OCI-LY7 (cell line): ENCODE measurements at regions not wholly inside any gene's neighbourhood (a gene's known extent, or its start where the extent isn't known, plus 50 kb on each side); places are given as distances from the start of the nearest gene placed in this dataset.

Source experiments
- BruUV-seq: library from RNA; stranded (reverse); fragments of 400-500 nt; replicated peaks from 2 replicates; lab custom pipeline; 2021; lab: Mats Ljungman, UMichigan
- CTCF ChIA-PET: fragments of 300-600 bp; sonication (Branson Sonifier 250); formaldehyde crosslinking; loops from one replicate; lab custom pipeline; 2022; ENCODE audit warnings: antibody characterized with exemption; ENCODE audit not compliant: unreplicated experiment; lab: Charles Lee
- POLR2A ChIA-PET: fragments of 300-600 bp; sonication (Branson Sonifier 250); formaldehyde crosslinking; loops from one replicate; lab custom pipeline; 2022; ENCODE audit warnings: antibody characterized with exemption; lab: Charles Lee
- DNase-seq: peaks from one replicate; pipeline ENCODE4 v3.0.0-alpha.2; 2015; ENCODE audit warnings: low spot score
- H2AFZ ChIP-seq: fragments of 200-600 bp; sonication (generic), shearing (Covaris generic); 2 replicates; pipeline ENCODE4 v1.6.1; 2014; ENCODE audit warnings: mild to moderate bottlenecking, antibody characterized with exemption, low read length, moderate library complexity
- H3K27ac ChIP-seq: fragments of 200-600 bp; sonication (generic); 2 replicates; pipeline ENCODE4 v1.5.1; 2014; ENCODE audit warnings: mixed run types, low read depth, mild to moderate bottlenecking, moderate library complexity, low read length, inconsistent platforms; ENCODE audit not compliant: poor library complexity, severe bottlenecking
- H3K36me3 ChIP-seq: fragments of 200-600 bp; sonication (generic); 2 replicates; pipeline ENCODE4 v1.6.1; 2014; ENCODE audit warnings: mild to moderate bottlenecking, antibody characterized with exemption, low read length, moderate library complexity, mixed read lengths; ENCODE audit not compliant: insufficient read depth
- H3K4me1 ChIP-seq: fragments of 200-600 bp; sonication (generic); 2 replicates; pipeline ENCODE4 v1.5.1; 2014; ENCODE audit warnings: mild to moderate bottlenecking, low read length; ENCODE audit not compliant: insufficient read depth, poor library complexity, severe bottlenecking
- H3K4me2 ChIP-seq: fragments of 200-600 bp; sonication (generic); 2 replicates; pipeline ENCODE4 v1.6.1; 2014; ENCODE audit warnings: mild to moderate bottlenecking, low read length
- H3K4me3 ChIP-seq: fragments of 200-600 bp; sonication (generic); 2 replicates; pipeline ENCODE4 v1.5.1; 2014; ENCODE audit warnings: mild to moderate bottlenecking, low read depth, low read length; ENCODE audit not compliant: poor library complexity, severe bottlenecking
- H3K79me2 ChIP-seq: fragments of 200-600 bp; sonication (generic); 2 replicates; pipeline ENCODE4 v1.6.1; 2016; ENCODE audit warnings: low read depth, mild to moderate bottlenecking, low read length, moderate library complexity, mixed read lengths; ENCODE audit not compliant: insufficient read depth
- H3K9me2 ChIP-seq: fragments of 200-600 bp; sonication (generic); 2 replicates; pipeline ENCODE4 v1.6.1; 2016; ENCODE audit warnings: mild to moderate bottlenecking, low read length, mixed read lengths; ENCODE audit not compliant: insufficient read depth
- H3K9me3 ChIP-seq: fragments of 200-600 bp; sonication (generic); 2 replicates; pipeline ENCODE4 v1.6.1; 2014; ENCODE audit warnings: mild to moderate bottlenecking, mixed run types, low read length, mixed read lengths
- H4K20me1 ChIP-seq: fragments of 200-600 bp; sonication (generic); 2 replicates; pipeline ENCODE4 v1.6.1; 2014; ENCODE audit warnings: mild to moderate bottlenecking, antibody characterized with exemption, low read length, moderate library complexity, mixed read lengths; ENCODE audit not compliant: insufficient read depth
- CTCF ChIP-seq: fragments of 200-600 bp; sonication (generic); conservative IDR thresholded peaks from 2 replicates; pipeline ENCODE4 v1.5.1; 2014; ENCODE audit warnings: mild to moderate bottlenecking, antibody characterized with exemption, low read length, moderate library complexity, mixed read lengths
- EZH2phosphoT487 ChIP-seq: fragments of 200-600 bp; sonication (generic); IDR thresholded peaks from 2 replicates; pipeline ENCODE4 v1.6.1; 2018; ENCODE audit warnings: low read depth, borderline replicate concordance, mild to moderate bottlenecking, mixed run types, antibody characterized with exemption, low read length, moderate library complexity, mixed read lengths
- intact Hi-C: fragments of 100-400 bp; cut with micrococcal nuclease; formaldehyde crosslinking; loops from one replicate; pipeline ENCODE4 v1.10.0; 2022; ENCODE audit not compliant: unreplicated experiment

GRCh38 chrX:104432321-104432720 lies 133.7 kb upstream of the IL1RAPL2 start:
- Histone ChIP-seq H3K9me3 (no peaks in the 10 kb centered on the region), H4K20me1 (no peaks in the 10 kb centered on the region), H3K4me2 (no peak overlapping the region), H3K79me2 (no peaks in the 10 kb centered on the region), H2AFZ (no peak overlapping the region), H3K9me2 (no peaks in the 10 kb centered on the region), H3K4me3 (no peak overlapping the region), H3K4me1 (no peaks in the 10 kb centered on the region), H3K36me3 (no peaks in the 10 kb centered on the region), H3K27ac (no peak overlapping the region)
- no peak for DNase-seq
- no TSS peak for BruUV-seq
- TF ChIP-seq EZH2phosphoT487 (no peak), CTCF (no peak)
- POLR2A ChIA-PET = no interaction called here
- CTCF ChIA-PET = no interaction called here
- intact Hi-C loops = no loop called here

GRCh38 chrX:104430742-104431119 lies 135.3 kb upstream of the IL1RAPL2 start:
- H3K9me2 ChIP-seq = no peaks in the 10 kb centered on the region
- no peak for DNase-seq
- no peak overlapping the region for H3K4me3 ChIP-seq
- no peaks in the 10 kb centered on the region for H3K79me2 ChIP-seq
- H2AFZ ChIP-seq = no peak overlapping the region
- H3K9me3 ChIP-seq = no peaks in the 10 kb centered on the region
- H3K36me3 ChIP-seq = no peaks in the 10 kb centered on the region
- no peak overlapping the region for H3K4me2 ChIP-seq
- no peaks in the 10 kb centered on the region for H3K4me1 ChIP-seq
- intact Hi-C loops = no loop called here
- H4K20me1 ChIP-seq = no peaks in the 10 kb centered on the region
- CTCF ChIA-PET = no interaction called here
- H3K27ac ChIP-seq = no peak overlapping the region
- BruUV-seq = no TSS peak
- TF ChIP-seq CTCF = no peak
- no peak for TF ChIP-seq EZH2phosphoT487
- POLR2A ChIA-PET = no interaction called here

GRCh38 chrX:104430072-104430741 lies 135.8 kb upstream of the IL1RAPL2 start:
- ChIA-PET CTCF (no interaction called here), POLR2A (no interaction called here)
- Histone ChIP-seq H3K9me2 (no peaks in the 10 kb centered on the region), H3K27ac (no peak overlapping the region), H3K4me3 (no peak overlapping the region), H3K9me3 (no peaks in the 10 kb centered on the region), H3K79me2 (no peaks in the 10 kb centered on the region), H3K4me2 (no peak overlapping the region), H3K4me1 (no peaks in the 10 kb centered on the region), H2AFZ (no peak overlapping the region), H4K20me1 (no peaks in the 10 kb centered on the region), H3K36me3 (no peaks in the 10 kb centered on the region)
- DNase-seq = no peak
- no peak for TF ChIP-seq EZH2phosphoT487
- TF ChIP-seq CTCF = no peak
- intact Hi-C loops = no loop called here
- BruUV-seq = no TSS peak
